ENCODE measurements at regions not wholly inside any gene's neighbourhood (a gene's known extent, or its start where the extent isn't known, plus 50 kb on each side); places are given as distances from the start of the nearest gene placed in this dataset.

DNA sequence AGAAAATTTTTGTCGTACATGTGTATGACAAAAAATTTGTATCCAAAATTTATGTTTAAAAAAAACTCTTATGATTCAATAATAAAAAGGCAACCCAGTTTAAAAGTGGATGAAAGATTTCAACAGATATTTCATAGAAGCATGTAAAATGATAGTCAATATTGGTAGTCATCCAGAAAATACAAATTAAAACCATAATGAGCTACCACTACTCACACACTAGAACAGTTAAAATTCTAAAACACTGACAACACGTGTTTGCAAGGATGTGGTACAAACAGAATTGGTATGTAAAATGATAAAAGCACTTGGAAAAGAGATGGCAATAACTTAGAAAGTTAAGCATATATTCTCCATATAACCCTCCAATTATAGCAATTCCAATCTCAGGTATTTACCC is 303.0 kb upstream of the NR2F2 start:
- TF ChIP-seq POLR2A (IDR thresholded peaks at IDR 0.05), result no peak
- no peak for TF ChIP-seq CTCF (IDR thresholded peaks at IDR 0.05)
